ENCODE measurements at regions not wholly inside any gene's neighbourhood (a gene's known extent, or its start where the extent isn't known, plus 50 kb on each side); places are given as distances from the start of the nearest gene placed in this dataset.
"Not testable (repeated sequence)": the region's sequence is repeated elsewhere in the genome, so short reads cannot be mapped to it uniquely, and the experiment has no call there.

GRCh38 chr5:121471222-121471621 lies 380.5 kb upstream of the FTMT start:
- not testable (repeated sequence) for TF ChIP-seq CTCF (IDR thresholded peaks at IDR 0.05; ENCODE audit: low read depth, low read length, poor library complexity, severe bottlenecking); EZH2phosphoT487 (IDR thresholded peaks at IDR 0.05; ENCODE audit: borderline replicate concordance, low read length)
